Neural progenitor cell (in vitro differentiated cells): ENCODE measurements at regions not wholly inside any gene's neighbourhood (a gene's known extent, or its start where the extent isn't known, plus 50 kb on each side); places are given as distances from the start of the nearest gene placed in this dataset.

Source experiments
- DNase-seq: peaks from one replicate; pipeline ENCODE4 v3.0.0-alpha.2; 2016; ENCODE audit warnings: low spot score
- H2AFZ ChIP-seq: fragments of 200-600 bp; sonication (generic); replicated peaks from 2 replicates; pipeline ENCODE4 v1.6.1; 2016; ENCODE audit warnings: antibody characterized with exemption
- H3F3A ChIP-seq: fragments of 200-600 bp; sonication (generic); 2 replicates; pipeline ENCODE4 v1.6.1; 2016; ENCODE audit warnings: antibody characterized with exemption, low read depth
- H3K27ac ChIP-seq: fragments of 200-600 bp; sonication (generic); 2 replicates; pipeline ENCODE4 v1.5.1; 2016; ENCODE audit warnings: mild to moderate bottlenecking
- H3K27me3 ChIP-seq: fragments of 200-600 bp; sonication (generic); 2 replicates; pipeline ENCODE4 v1.6.1; 2016; ENCODE audit warnings: mild to moderate bottlenecking, moderate library complexity
- H3K36me3 ChIP-seq: fragments of 200-600 bp; sonication (generic); 2 replicates; pipeline ENCODE4 v1.5.1; 2016
- H3K4me1 ChIP-seq: fragments of 200-600 bp; sonication (generic); 2 replicates; pipeline ENCODE4 v1.6.1; 2016; ENCODE audit warnings: mixed run types
- H3K4me2 ChIP-seq: fragments of 200-600 bp; sonication (generic); 2 replicates; pipeline ENCODE4 v1.6.1; 2016
- H3K4me3 ChIP-seq: fragments of 200-600 bp; sonication (generic); 2 replicates; pipeline ENCODE4 v1.5.1; 2016
- H3K79me2 ChIP-seq: fragments of 200-600 bp; sonication (generic); 2 replicates; pipeline ENCODE4 v1.6.1; 2016; ENCODE audit warnings: low read depth
- H3K9ac ChIP-seq: fragments of 200-600 bp; sonication (generic); 2 replicates; pipeline ENCODE4 v1.6.1; 2016
- H3K9me3 ChIP-seq: fragments of 200-600 bp; sonication (generic); 2 replicates; pipeline ENCODE4 v1.5.1; 2016; ENCODE audit warnings: low read depth
- H4K20me1 ChIP-seq: fragments of 200-600 bp; sonication (generic); 2 replicates; pipeline ENCODE4 v1.6.1; 2016; ENCODE audit warnings: low read depth
- H3K27ac Mint-ChIP-seq: 3 replicates; pipeline ENCODE4 v1.8.0; 2021; ENCODE audit warnings: mixed read lengths
- H3K27me3 Mint-ChIP-seq: 2 replicates; pipeline ENCODE4 v1.8.0; 2022; ENCODE audit warnings: low read depth, mild to moderate bottlenecking, inconsistent platforms, moderate library complexity, mixed read lengths; ENCODE audit not compliant: insufficient read depth
- H3K36me3 Mint-ChIP-seq: 3 replicates; pipeline ENCODE4 v1.8.0; 2021; ENCODE audit warnings: mixed read lengths
- H3K4me1 Mint-ChIP-seq: 3 replicates; pipeline ENCODE4 v1.8.0; 2021; ENCODE audit warnings: mixed read lengths
- H3K4me3 Mint-ChIP-seq: 3 replicates; pipeline ENCODE4 v1.8.0; 2021; ENCODE audit warnings: mild to moderate bottlenecking, moderate library complexity, mixed read lengths
- H3K9me3 Mint-ChIP-seq: 3 replicates; pipeline ENCODE4 v1.8.0; 2020; ENCODE audit warnings: mixed read lengths
- CTCF ChIP-seq: fragments of 200-600 bp; sonication (generic); IDR thresholded peaks from 2 replicates; pipeline ENCODE4 v1.5.1; 2017; ENCODE audit warnings: antibody characterized with exemption, mild to moderate bottlenecking
- EZH2 ChIP-seq: fragments of 200-600 bp; sonication (generic); IDR thresholded peaks from 2 replicates; pipeline ENCODE4 v1.6.1; 2017; ENCODE audit warnings: antibody characterized with exemption, mild to moderate bottlenecking, moderate library complexity
- EZH2phosphoT487 ChIP-seq: fragments of 200-600 bp; sonication (generic); IDR thresholded peaks from 2 replicates; pipeline ENCODE4 v1.6.1; 2017; ENCODE audit warnings: antibody characterized with exemption

- H3K4me3 ChIP-seq, result no peak overlapping the region
- no peaks in the 10 kb centered on the region for H3K9me3 ChIP-seq
- H3K4me1 ChIP-seq, result peaks cover 2% of the 10 kb centered on the region
- no peak overlapping the region for H3K4me3 Mint-ChIP-seq
- H3K27me3 Mint-ChIP-seq, result no peaks in the 10 kb centered on the region
- no peaks in the 10 kb centered on the region for H4K20me1 ChIP-seq
- H3K4me2 ChIP-seq, result no peak overlapping the region
- H3K79me2 ChIP-seq, result no peaks in the 10 kb centered on the region
- no peaks in the 10 kb centered on the region for H3K27me3 ChIP-seq
- H3F3A ChIP-seq, result no peaks in the 10 kb centered on the region
- H3K27ac ChIP-seq, result no peak overlapping the region
- H3K9me3 Mint-ChIP-seq, result no peaks in the 10 kb centered on the region
- no peak for TF ChIP-seq EZH2phosphoT487
- no peaks in the 10 kb centered on the region for H3K36me3 Mint-ChIP-seq
- H2AFZ ChIP-seq, result no peak overlapping the region
- H3K27ac Mint-ChIP-seq, result no peak overlapping the region
- peaks cover 2% of the 10 kb centered on the region for H3K4me1 Mint-ChIP-seq
- H3K36me3 ChIP-seq, result no peaks in the 10 kb centered on the region
- H3K9ac ChIP-seq, result no peak overlapping the region
- no peak for DNase-seq
Observed at GRCh38 chr1:209101106-209101505, 482.4 kb upstream of the CAMK1G start.

- Mint-ChIP-seq H3K36me3 (no peaks in the 10 kb centered on the region), H3K4me1 (peaks cover 8% of the 10 kb centered on the region), H3K4me3 (no peak overlapping the region), H3K27ac (no peak overlapping the region), H3K27me3 (no peaks in the 10 kb centered on the region), H3K9me3 (no peaks in the 10 kb centered on the region)
- H2AFZ ChIP-seq, result no peak overlapping the region
- no peaks in the 10 kb centered on the region for H4K20me1 ChIP-seq
- no peaks in the 10 kb centered on the region for H3K79me2 ChIP-seq
- H3K27me3 ChIP-seq, result no peaks in the 10 kb centered on the region
- TF ChIP-seq CTCF (no peak), EZH2 (no peak), EZH2phosphoT487 (no peak)
- no peaks in the 10 kb centered on the region for H3K9me3 ChIP-seq
- no peaks in the 10 kb centered on the region for H3K36me3 ChIP-seq
- H3K27ac ChIP-seq, result no peak overlapping the region
- H3K4me3 ChIP-seq, result no peak overlapping the region
- no peak overlapping the region for H3K9ac ChIP-seq
- no peak for DNase-seq
- H3K4me1 ChIP-seq, result peaks cover 9% of the 10 kb centered on the region
- no peaks in the 10 kb centered on the region for H3F3A ChIP-seq
- no peak overlapping the region for H3K4me2 ChIP-seq
Observed at GRCh38 chr1:209102120-209102519, 481.4 kb upstream of the CAMK1G start.

GRCh38 chr1:209102531-209102930, 481.0 kb upstream of the CAMK1G start:
- H3K27ac ChIP-seq, result no peak overlapping the region
- TF ChIP-seq CTCF, result no peak
- TF ChIP-seq EZH2phosphoT487, result no peak
- no peak for TF ChIP-seq EZH2
- no peak overlapping the region for H3K4me3 ChIP-seq
- H3K36me3 ChIP-seq, result no peaks in the 10 kb centered on the region
- H2AFZ ChIP-seq, result no peak overlapping the region
- H3K27me3 Mint-ChIP-seq, result peaks cover under 1% of the 10 kb centered on the region
- H3K9me3 ChIP-seq, result no peaks in the 10 kb centered on the region
- no peak overlapping the region for H3K27ac Mint-ChIP-seq
- no peak for DNase-seq
- no peaks in the 10 kb centered on the region for H4K20me1 ChIP-seq
- H3K79me2 ChIP-seq, result no peaks in the 10 kb centered on the region
- no peak overlapping the region for H3K4me3 Mint-ChIP-seq
- no peak overlapping the region for H3K9ac ChIP-seq
- H3K4me1 ChIP-seq, result peaks cover 9% of the 10 kb centered on the region
- no peak overlapping the region for H3K4me2 ChIP-seq
- H3F3A ChIP-seq, result no peaks in the 10 kb centered on the region
- H3K9me3 Mint-ChIP-seq, result no peaks in the 10 kb centered on the region
- no peaks in the 10 kb centered on the region for H3K27me3 ChIP-seq
- peaks cover 8% of the 10 kb centered on the region for H3K4me1 Mint-ChIP-seq
- H3K36me3 Mint-ChIP-seq, result no peaks in the 10 kb centered on the region

GRCh38 chr1:209103092-209103491, 480.4 kb upstream of the CAMK1G start:
- Mint-ChIP-seq H3K27ac (no peak overlapping the region), H3K9me3 (no peaks in the 10 kb centered on the region), H3K4me3 (no peak overlapping the region), H3K27me3 (peaks cover 3% of the 10 kb centered on the region), H3K4me1 (peaks cover 8% of the 10 kb centered on the region), H3K36me3 (no peaks in the 10 kb centered on the region)
- Histone ChIP-seq H3K9ac (no peak overlapping the region), H3K4me1 (peaks cover 9% of the 10 kb centered on the region), H3F3A (no peaks in the 10 kb centered on the region), H2AFZ (no peak overlapping the region), H3K4me2 (no peak overlapping the region), H3K9me3 (no peaks in the 10 kb centered on the region), H3K79me2 (no peaks in the 10 kb centered on the region), H4K20me1 (no peaks in the 10 kb centered on the region), H3K27ac (no peak overlapping the region), H3K4me3 (no peak overlapping the region), H3K27me3 (no peaks in the 10 kb centered on the region), H3K36me3 (no peaks in the 10 kb centered on the region)
- no peak for DNase-seq
- TF ChIP-seq EZH2phosphoT487 (no peak), EZH2 (no peak), CTCF (no peak)
